ENCODE measurements at regions not wholly inside any gene's neighbourhood (a gene's known extent, or its start where the extent isn't known, plus 50 kb on each side); places are given as distances from the start of the nearest gene placed in this dataset.

- DNase-seq (no peak), ATAC-seq (no peak)
- no peak for TF ChIP-seq CTCF (IDR thresholded peaks at IDR 0.05)
- Mint-ChIP-seq H3K4me1 (no peaks in the 10 kb centered on the region), H3K4me3 (no peak overlapping the region), H3K9me3 (peaks cover 17 to 27% of the 10 kb centered on the region in 2 donors), H3K27ac (no peak overlapping the region), H3K27me3 (ENCODE audit: low read depth in 2 of 2) (no peaks in the 10 kb centered on the region), H3K36me3 (no peaks in the 10 kb centered on the region)
- H3K27me3 ChIP-seq (ENCODE audit: control insufficient read depth, insufficient read depth, low read length): no peaks in the 10 kb centered on the region
- no peak overlapping the region for H3K4me3 ChIP-seq (ENCODE audit: low read length)
- no CpG with 5 or more reads among the region's 1 CpG for WGBS (ENCODE audit: insufficient coverage)
- H3K9me3 ChIP-seq (ENCODE audit: control insufficient read depth, insufficient read depth, low read length): no peaks in the 10 kb centered on the region
- H3K27ac ChIP-seq (ENCODE audit: low read length): no peak overlapping the region
- intact Hi-C loops (cut with micrococcal nuclease): no loop called here
- H3K36me3 ChIP-seq (ENCODE audit: control insufficient read depth, insufficient read depth, low read length): no peaks in the 10 kb centered on the region
- no peaks in the 10 kb centered on the region for H3K4me1 ChIP-seq (ENCODE audit: control insufficient read depth, insufficient read depth, low read length)
Measured at GRCh38 chr6:67766057-67766456, 869.0 kb upstream of the ADGRB3 start.

GRCh38 chr6:67759001-67759400 lies 876.1 kb upstream of the ADGRB3 start:
- Histone ChIP-seq H3K27ac (ENCODE audit: low read length) (no peak overlapping the region), H3K4me3 (ENCODE audit: low read length) (no peak overlapping the region), H3K9me3 (ENCODE audit: control insufficient read depth, insufficient read depth, low read length) (peaks cover 17% of the 10 kb centered on the region), H3K36me3 (ENCODE audit: control insufficient read depth, insufficient read depth, low read length) (no peaks in the 10 kb centered on the region), H3K4me1 (ENCODE audit: control insufficient read depth, insufficient read depth, low read length) (no peaks in the 10 kb centered on the region), H3K27me3 (ENCODE audit: control insufficient read depth, insufficient read depth, low read length) (no peaks in the 10 kb centered on the region)
- peaks cover 13% of the 10 kb centered on the region for H3K36me3 Mint-ChIP-seq
- TF ChIP-seq CTCF (IDR thresholded peaks at IDR 0.05): no peak
- no peak overlapping the region for H3K27ac Mint-ChIP-seq
- no peaks in the 10 kb centered on the region for H3K27me3 Mint-ChIP-seq (ENCODE audit: low read depth in 2 of 2)
- peaks cover 8 to 22% of the 10 kb centered on the region in 2 donors for H3K9me3 Mint-ChIP-seq
- no CpG with 5 or more reads among the region's 1 CpG for WGBS (ENCODE audit: insufficient coverage)
- intact Hi-C loops (cut with micrococcal nuclease): no loop called here
- no peak overlapping the region for H3K4me3 Mint-ChIP-seq
- no peaks in the 10 kb centered on the region for H3K4me1 Mint-ChIP-seq
- ATAC-seq: no peak
- no peak for DNase-seq

- Mint-ChIP-seq H3K9me3 (peaks cover 10 to 27% of the 10 kb centered on the region in 2 donors), H3K4me3 (no peak overlapping the region), H3K27ac (no peak overlapping the region), H3K27me3 (ENCODE audit: low read depth in 2 of 2) (no peaks in the 10 kb centered on the region), H3K4me1 (no peaks in the 10 kb centered on the region), H3K36me3 (peaks cover 13% of the 10 kb centered on the region)
- no peak overlapping the region for H3K4me3 ChIP-seq (ENCODE audit: low read length)
- H3K9me3 ChIP-seq (ENCODE audit: control insufficient read depth, insufficient read depth, low read length): peaks cover 17% of the 10 kb centered on the region
- no peaks in the 10 kb centered on the region for H3K36me3 ChIP-seq (ENCODE audit: control insufficient read depth, insufficient read depth, low read length)
- no peaks in the 10 kb centered on the region for H3K4me1 ChIP-seq (ENCODE audit: control insufficient read depth, insufficient read depth, low read length)
- 72% methylated on average over 3 of the region's 3 CpGs for WGBS (ENCODE audit: insufficient coverage)
- no peak for TF ChIP-seq CTCF (IDR thresholded peaks at IDR 0.05)
- H3K27me3 ChIP-seq (ENCODE audit: control insufficient read depth, insufficient read depth, low read length): no peaks in the 10 kb centered on the region
- intact Hi-C loops (cut with micrococcal nuclease): no loop called here
- no peak for ATAC-seq
- H3K27ac ChIP-seq (ENCODE audit: low read length): no peak overlapping the region
- DNase-seq: no peak
Measured at GRCh38 chr6:67757465-67758033, 877.5 kb upstream of the ADGRB3 start.

GRCh38 chr6:67748521-67748920 lies 886.6 kb upstream of the ADGRB3 start:
- DNase-seq (no peak), ATAC-seq (no peak)
- Histone ChIP-seq H3K4me1 (ENCODE audit: control insufficient read depth, insufficient read depth, low read length) (no peaks in the 10 kb centered on the region), H3K27ac (ENCODE audit: low read length) (no peak overlapping the region), H3K27me3 (ENCODE audit: control insufficient read depth, insufficient read depth, low read length) (no peaks in the 10 kb centered on the region), H3K36me3 (ENCODE audit: control insufficient read depth, insufficient read depth, low read length) (no peaks in the 10 kb centered on the region), H3K9me3 (ENCODE audit: control insufficient read depth, insufficient read depth, low read length) (no peaks in the 10 kb centered on the region), H3K4me3 (ENCODE audit: low read length) (no peak overlapping the region)
- Mint-ChIP-seq H3K9me3 (peaks cover 9 to 19% of the 10 kb centered on the region in 2 donors), H3K4me1 (no peaks in the 10 kb centered on the region), H3K36me3 (no peaks in the 10 kb centered on the region), H3K27ac (no peak overlapping the region), H3K4me3 (no peak overlapping the region), H3K27me3 (ENCODE audit: low read depth in 2 of 2) (no peaks in the 10 kb centered on the region)
- intact Hi-C loops (cut with micrococcal nuclease): no loop called here
- no CpG with 5 or more reads among the region's 1 CpG for WGBS (ENCODE audit: insufficient coverage)
- no peak for TF ChIP-seq CTCF (IDR thresholded peaks at IDR 0.05)
